ENCODE measurements at regions not wholly inside any gene's neighbourhood (a gene's known extent, or its start where the extent isn't known, plus 50 kb on each side); places are given as distances from the start of the nearest gene placed in this dataset.

GRCh38 chr11:86743223-86744118 lies 56.9 kb upstream of the PRSS23 start:
- POLR2A ChIA-PET, result no interaction called here
- DNase-seq (ENCODE audit: extremely low spot score), result no peak
- CTCF ChIA-PET, result no interaction called here
- no peak for TF ChIP-seq CTCF (IDR thresholded peaks at IDR 0.05; ENCODE audit: control extremely low read depth, extremely low read depth, low read depth, missing control alignments)

DNA sequence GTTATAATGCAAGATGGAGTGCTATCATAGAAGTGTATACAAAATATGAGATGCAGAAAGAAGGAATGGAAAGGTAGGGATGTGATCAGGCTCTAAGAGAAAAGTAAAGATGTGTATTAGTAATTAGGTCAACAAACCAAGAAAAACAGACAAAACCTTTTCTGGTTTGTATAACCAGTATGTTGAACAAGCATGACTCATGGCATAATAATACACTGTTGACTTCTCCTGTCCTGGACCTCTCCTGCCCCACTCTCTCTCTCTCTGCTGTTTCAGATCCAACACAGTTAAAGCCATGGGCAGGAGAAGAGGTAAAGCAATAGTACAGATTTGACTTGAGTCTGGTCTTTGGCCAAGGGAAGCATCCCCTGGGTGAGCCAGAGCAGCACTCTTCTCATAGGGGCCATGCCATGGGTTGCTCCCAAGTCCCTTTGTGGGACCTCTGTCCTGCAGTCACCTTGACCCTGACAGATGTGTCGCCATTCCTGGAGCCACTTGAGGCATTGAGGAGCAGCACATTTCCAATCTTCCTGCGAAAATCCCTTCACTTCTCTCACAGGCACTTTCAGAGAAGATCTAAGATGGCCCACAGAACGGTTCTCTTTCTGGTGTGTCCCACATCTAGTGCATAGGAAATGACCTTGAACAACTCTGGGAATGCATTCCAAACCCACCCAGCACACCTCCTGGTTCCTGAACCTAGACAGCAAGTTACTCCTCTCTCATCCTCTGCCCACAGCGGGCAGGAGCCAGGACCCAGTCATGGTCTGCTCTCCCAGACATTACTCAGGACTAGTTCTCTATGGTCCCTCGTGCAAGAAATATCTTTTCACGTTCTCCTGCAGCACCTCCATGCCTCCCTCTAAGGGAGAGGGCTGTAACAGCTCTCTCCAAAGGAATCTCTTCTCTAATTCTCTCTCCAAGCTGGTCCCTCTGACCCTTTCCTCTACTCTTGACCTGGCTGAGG lies 58.2 kb upstream of the PRSS23 start:
- TF ChIP-seq CTCF (IDR thresholded peaks at IDR 0.05; ENCODE audit: control extremely low read depth, extremely low read depth, low read depth, missing control alignments), result no peak
- POLR2A ChIA-PET, result no interaction called here
- CTCF ChIA-PET, result interaction anchor here (1.6 kb wide), 1 partner anchor 8 kb away, joined by 5 read pairs; no protein-coding TSS in a partner anchor
- DNase-seq (ENCODE audit: extremely low spot score), result no peak

- POLR2A ChIA-PET, result no interaction called here
Measured at GRCh38 chr11:86741484-86741835, 58.9 kb upstream of the PRSS23 start.

DNA sequence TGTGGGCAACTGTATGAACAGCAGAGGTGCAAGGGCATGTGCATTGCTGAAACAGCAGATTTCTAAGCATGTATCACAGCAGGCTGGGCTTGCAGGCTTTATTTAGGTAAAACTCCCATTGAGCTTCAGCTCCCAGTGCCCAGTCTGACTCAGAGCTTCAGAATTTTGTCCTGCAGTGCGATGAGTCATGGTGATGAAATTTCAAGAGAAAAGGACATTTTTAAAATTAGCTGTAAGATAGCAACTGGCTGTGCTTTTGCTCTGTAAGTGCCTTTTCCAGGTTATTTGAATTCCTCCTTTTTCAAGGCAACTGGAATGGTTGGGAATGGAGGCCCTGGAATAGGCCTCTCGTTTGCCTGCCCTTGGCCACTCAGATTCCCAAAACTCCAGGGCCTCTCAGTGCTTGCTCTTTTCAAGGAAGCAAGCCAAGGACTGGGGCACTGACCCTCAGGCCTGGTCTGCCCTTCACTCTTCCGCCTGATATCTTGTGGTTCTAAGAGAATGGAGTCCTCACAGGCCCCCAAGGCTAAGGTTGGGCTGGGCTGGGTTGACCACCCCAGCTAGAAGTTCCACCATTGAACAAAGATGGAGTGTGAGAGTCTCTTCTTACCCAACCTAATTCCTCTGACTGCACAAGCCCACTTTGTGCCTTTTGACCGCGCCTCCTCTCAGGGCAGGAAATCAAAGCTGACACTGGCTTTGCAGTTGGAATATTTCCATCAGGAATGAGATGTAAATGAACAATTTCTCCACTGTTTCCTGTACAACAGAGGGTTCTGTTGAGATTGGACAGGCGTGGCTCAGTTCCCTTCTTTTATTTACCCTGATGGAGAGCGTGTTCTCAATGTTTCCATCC lies 59.5 kb upstream of the PRSS23 start:
- CTCF ChIA-PET, result interaction anchor here (1.6 kb wide), 1 partner anchor 10 kb away, joined by 5 read pairs; no protein-coding TSS in a partner anchor
- DNase-seq (ENCODE audit: extremely low spot score), result no peak
- no peak for TF ChIP-seq CTCF (IDR thresholded peaks at IDR 0.05; ENCODE audit: control extremely low read depth, extremely low read depth, low read depth, missing control alignments)
- POLR2A ChIA-PET, result no interaction called here

More at GRCh38 chr11:86741484-86741835, 58.9 kb upstream of the PRSS23 start:
- DNase-seq (ENCODE audit: extremely low spot score), result no peak
- no peak for TF ChIP-seq CTCF (IDR thresholded peaks at IDR 0.05; ENCODE audit: control extremely low read depth, extremely low read depth, low read depth, missing control alignments)
- CTCF ChIA-PET, result interaction anchor here (1.6 kb wide), 1 partner anchor 9 kb away, joined by 5 read pairs; no protein-coding TSS in a partner anchor

DNA sequence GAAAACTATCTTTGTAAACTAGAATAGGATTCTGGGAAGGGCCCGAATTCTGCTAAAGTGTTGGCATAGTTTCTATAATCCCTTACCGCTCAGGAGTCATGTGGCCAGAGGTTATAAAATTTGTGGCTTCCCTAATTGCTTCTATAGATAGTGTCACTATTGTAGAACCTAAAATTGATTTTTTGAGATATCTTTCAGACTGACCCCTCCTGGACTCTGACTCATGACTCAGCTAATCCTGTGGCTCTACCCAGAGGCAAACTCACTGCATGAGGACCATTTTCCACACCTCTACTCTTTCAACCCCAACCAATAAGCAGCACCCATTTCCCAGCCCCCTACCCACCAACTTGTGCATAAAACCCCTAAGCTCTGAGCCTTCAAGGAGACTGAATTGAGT lies 61.8 kb upstream of the PRSS23 start:
- DNase-seq (ENCODE audit: extremely low spot score), result no peak
- TF ChIP-seq CTCF (IDR thresholded peaks at IDR 0.05; ENCODE audit: control extremely low read depth, extremely low read depth, low read depth, missing control alignments), result no peak
- ChIA-PET CTCF (no interaction called here), POLR2A (no interaction called here)
